Lung (tissue), 11 donors: ENCODE measurements at regions not wholly inside any gene's neighbourhood (a gene's known extent, or its start where the extent isn't known, plus 50 kb on each side); places are given as distances from the start of the nearest gene placed in this dataset.

Experiments used
- ATAC-seq: fragments of 200-7000 bp; cut with Tn5 transposase; one replicate; pipeline ENCODE4 v1.9.1; 2020; ENCODE audit warnings: moderate number of reproducible peaks; ENCODE audit not compliant: insufficient read depth, low FRiP score
- DNase-seq, 3 donors: peaks; one replicate each; pipeline ENCODE4 v3.0.0-alpha.2; 2013 to 2017
- H3K27ac ChIP-seq, 2 donors: one replicate each; pipeline ENCODE4 v1.5.1; 2013; ENCODE audit warnings: mild to moderate bottlenecking in 2 of 2, moderate library complexity in 2 of 2, control low read depth in 1 of 2, inconsistent platforms in 1 of 2, low read depth in 1 of 2, low read length in 1 of 2
- H3K27me3 ChIP-seq, 3 donors: one replicate each; pipeline ENCODE4 v1.5.1; 2013; ENCODE audit warnings: low read length in 2 of 3; ENCODE audit not compliant: control insufficient read depth in 3 of 3, insufficient read depth in 3 of 3
- H3K36me3 ChIP-seq, 4 donors: one replicate each; pipeline ENCODE4 v1.5.1; 2013; ENCODE audit warnings: low read length in 4 of 4, mild to moderate bottlenecking in 1 of 4, moderate library complexity in 1 of 4; ENCODE audit not compliant: control insufficient read depth in 4 of 4, insufficient read depth in 4 of 4
- H3K4me1 ChIP-seq, 5 donors: one replicate each; pipeline ENCODE4 v1.5.1; 2013; ENCODE audit warnings: low read length in 5 of 5, mild to moderate bottlenecking in 2 of 5, moderate library complexity in 1 of 5; ENCODE audit not compliant: control insufficient read depth in 5 of 5, insufficient read depth in 5 of 5
- H3K4me3 ChIP-seq: one replicate; pipeline ENCODE4 v1.5.1; 2013; ENCODE audit warnings: mild to moderate bottlenecking, control low read depth, moderate library complexity
- H3K9ac ChIP-seq, 2 donors: one replicate each; pipeline ENCODE4 v1.5.1; 2013; ENCODE audit warnings: low read length in 2 of 2, control low read depth in 1 of 2; ENCODE audit not compliant: insufficient read depth in 1 of 2
- H3K9me3 ChIP-seq, 4 donors: one replicate each; pipeline ENCODE4 v1.5.1; 2013; ENCODE audit warnings: low read length in 3 of 4, mild to moderate bottlenecking in 1 of 4, moderate library complexity in 1 of 4; ENCODE audit not compliant: control insufficient read depth in 4 of 4, insufficient read depth in 3 of 4
- CTCF ChIP-seq: IDR thresholded peaks from 2 replicates; pipeline ENCODE4 v1.5.1; 2012; ENCODE audit warnings: mild to moderate bottlenecking; ENCODE audit errors: control extremely low read depth, extremely low read depth
- WGBS, 2 donors: extraction: QIAGEN DNeasy Blood & Tissue Kit; methylation state at CpG; one replicate each; pipeline ENCODE4 v1.1.7; 2013; 5-methylcytosine and 5-hydroxymethylcytosine counted together
- donor health status: control.
- donor health status: control.
- donor health status: Bipolar disorder and iron deficiency.
- donor health status: healthy.
- donor health status: DM: yes; HTN: yes; CAD: no.

GRCh38 chr4:54954656-54955388, 170.6 kb downstream of the KDR start:
- no peak for DNase-seq
- H3K27me3 ChIP-seq, result no peaks in the 10 kb centered on the region
- WGBS, 2 donors, result 66 to 76% methylated on average over 2 of the region's 2 CpGs

GRCh38 chr4:54946741-54947140, 178.7 kb downstream of the KDR start:
- TF ChIP-seq CTCF, result no peak
- H3K4me3 ChIP-seq, result no peak overlapping the region
- no peak for ATAC-seq
- DNase-seq, result no peak
- H3K27me3 ChIP-seq, result peaks cover 0 to 3% (median 0%) of the 10 kb centered on the region in 3 donors
- H3K27ac ChIP-seq, result no peak overlapping the region
- 64 to 85% methylated on average over 1 of the region's 1 CpG for WGBS, 2 donors
- no peak overlapping the region for H3K9ac ChIP-seq
- H3K36me3 ChIP-seq, result no peaks in the 10 kb centered on the region
- peaks cover 0 to 4% (median 2%) of the 10 kb centered on the region in 5 donors for H3K4me1 ChIP-seq
- peaks cover 0 to 1% (median 0%) of the 10 kb centered on the region in 4 donors for H3K9me3 ChIP-seq

More at GRCh38 chr4:54954656-54955388, 170.6 kb downstream of the KDR start:
- Histone ChIP-seq H3K4me1 (peaks cover 0 to 11% (median 2%) of the 10 kb centered on the region in 5 donors), H3K27ac (no peak overlapping the region), H3K9me3 (no peaks in the 10 kb centered on the region), H3K36me3 (no peaks in the 10 kb centered on the region), H3K4me3 (no peak overlapping the region), H3K9ac (no peak overlapping the region)
- TF ChIP-seq CTCF, result no peak
- ATAC-seq, result no peak

- H3K9me3 ChIP-seq, result peaks cover 0 to 1% (median 0%) of the 10 kb centered on the region in 4 donors
- peak in 1 of 3 donors; percentile 26 for DNase-seq
- H3K36me3 ChIP-seq, result no peaks in the 10 kb centered on the region
- 40 to 60% methylated on average over 6 of the region's 6 CpGs for WGBS, 2 donors
- H3K9ac ChIP-seq, result no peak overlapping the region
- no peak for ATAC-seq
- TF ChIP-seq CTCF, result no peak
- H3K4me3 ChIP-seq, result no peak overlapping the region
- H3K27ac ChIP-seq, result no peak overlapping the region
- peaks cover 0 to 3% (median 0%) of the 10 kb centered on the region in 3 donors for H3K27me3 ChIP-seq
- H3K4me1 ChIP-seq, result peaks cover 0 to 13% (median 6%) of the 10 kb centered on the region in 5 donors
These were observed 179.6 kb downstream of the KDR start for GRCh38 chr4:54945838-54946237.

GRCh38 chr4:54942721-54943120, 182.7 kb downstream of the KDR start:
- ATAC-seq (no peak), DNase-seq (peak in 1 of 3 donors; percentile 51)
- H3K27ac ChIP-seq, result no peak overlapping the region
- WGBS, 2 donors, result 18 to 34% methylated on average over 3 to 4 of the region's 4 CpGs
- peaks cover 0 to 17% (median 13%) of the 10 kb centered on the region in 5 donors for H3K4me1 ChIP-seq
- no peak for TF ChIP-seq CTCF
- H3K9ac ChIP-seq, result no peak overlapping the region
- H3K27me3 ChIP-seq, result peaks cover 0 to 6% (median 0%) of the 10 kb centered on the region in 3 donors
- H3K9me3 ChIP-seq, result no peaks in the 10 kb centered on the region
- no peaks in the 10 kb centered on the region for H3K36me3 ChIP-seq
- H3K4me3 ChIP-seq, result no peak overlapping the region
